HL-60 (cell line): ENCODE measurements at regions not wholly inside any gene's neighbourhood (a gene's known extent, or its start where the extent isn't known, plus 50 kb on each side); places are given as distances from the start of the nearest gene placed in this dataset.

Source experiments
- POLR2AphosphoS5 ChIP-seq: IDR thresholded peaks from 2 replicates; pipeline ENCODE4 v1.6.1; 2012; ENCODE audit warnings: low read depth
- TF ChIP-seq, protein P1 (sequence below): IDR thresholded peaks from one replicate; pipeline ENCODE4 v1.5.1; 2011; ENCODE audit warnings: low read length, control low read depth, inconsistent platforms; ENCODE audit not compliant: insufficient read depth

DNA sequence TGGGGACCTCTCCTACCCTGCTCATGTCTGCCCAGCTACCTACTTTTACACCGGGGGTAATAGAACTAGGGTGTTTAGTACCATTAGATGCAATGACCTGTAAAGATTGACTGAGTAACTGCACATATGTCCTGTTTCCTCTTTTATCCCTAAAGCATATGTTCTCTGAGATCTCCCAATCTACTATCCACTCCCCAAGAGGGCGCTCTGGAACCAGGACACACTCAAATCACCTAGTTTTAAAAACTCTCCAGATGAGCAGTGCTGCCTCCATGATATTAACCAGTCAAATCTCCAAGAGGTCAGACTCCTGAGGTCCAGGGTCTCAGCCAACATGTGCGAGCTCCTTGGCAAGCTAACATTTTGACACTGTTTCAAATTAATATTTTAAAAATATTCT is 87.0 kb upstream of the TSPAN5 start:
- TF ChIP-seq, protein P1, sequence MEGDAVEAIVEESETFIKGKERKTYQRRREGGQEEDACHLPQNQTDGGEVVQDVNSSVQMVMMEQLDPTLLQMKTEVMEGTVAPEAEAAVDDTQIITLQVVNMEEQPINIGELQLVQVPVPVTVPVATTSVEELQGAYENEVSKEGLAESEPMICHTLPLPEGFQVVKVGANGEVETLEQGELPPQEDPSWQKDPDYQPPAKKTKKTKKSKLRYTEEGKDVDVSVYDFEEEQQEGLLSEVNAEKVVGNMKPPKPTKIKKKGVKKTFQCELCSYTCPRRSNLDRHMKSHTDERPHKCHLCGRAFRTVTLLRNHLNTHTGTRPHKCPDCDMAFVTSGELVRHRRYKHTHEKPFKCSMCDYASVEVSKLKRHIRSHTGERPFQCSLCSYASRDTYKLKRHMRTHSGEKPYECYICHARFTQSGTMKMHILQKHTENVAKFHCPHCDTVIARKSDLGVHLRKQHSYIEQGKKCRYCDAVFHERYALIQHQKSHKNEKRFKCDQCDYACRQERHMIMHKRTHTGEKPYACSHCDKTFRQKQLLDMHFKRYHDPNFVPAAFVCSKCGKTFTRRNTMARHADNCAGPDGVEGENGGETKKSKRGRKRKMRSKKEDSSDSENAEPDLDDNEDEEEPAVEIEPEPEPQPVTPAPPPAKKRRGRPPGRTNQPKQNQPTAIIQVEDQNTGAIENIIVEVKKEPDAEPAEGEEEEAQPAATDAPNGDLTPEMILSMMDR = no peak
- no peak for TF ChIP-seq POLR2AphosphoS5
